Ishikawa (cell line): ENCODE measurements at regions not wholly inside any gene's neighbourhood (a gene's known extent, or its start where the extent isn't known, plus 50 kb on each side); places are given as distances from the start of the nearest gene placed in this dataset.

Experiments
- CEBPB ChIP-seq: IDR thresholded peaks from 2 replicates; pipeline ENCODE4 v1.6.1; 2012
- CREB1 ChIP-seq: IDR thresholded peaks from 2 replicates; pipeline ENCODE4 v1.6.1; 2012; ENCODE audit warnings: low read depth
- EGR1 ChIP-seq: IDR thresholded peaks from 2 replicates; pipeline ENCODE4 v1.6.1; 2012
- EP300 ChIP-seq: IDR thresholded peaks from 2 replicates; pipeline ENCODE4 v1.6.1; 2012; ENCODE audit warnings: borderline replicate concordance
- FOXM1 ChIP-seq: IDR thresholded peaks from 2 replicates; pipeline ENCODE4 v1.6.1; 2012; ENCODE audit warnings: low read depth, borderline replicate concordance
- MAX ChIP-seq: IDR thresholded peaks from 2 replicates; pipeline ENCODE4 v1.6.1; 2012
- NFIC ChIP-seq: IDR thresholded peaks from 2 replicates; pipeline ENCODE4 v1.6.1; 2012
- RAD21 ChIP-seq: IDR thresholded peaks from 2 replicates; pipeline ENCODE4 v1.6.1; 2012; ENCODE audit warnings: low read depth
- REST ChIP-seq: IDR thresholded peaks from 2 replicates; pipeline ENCODE4 v1.6.1; 2012; ENCODE audit warnings: low read depth, mild to moderate bottlenecking
- TAF1 ChIP-seq: IDR thresholded peaks from 2 replicates; pipeline ENCODE4 v1.6.1; 2012; ENCODE audit warnings: low read depth, mild to moderate bottlenecking
- TCF12 ChIP-seq: IDR thresholded peaks from 2 replicates; pipeline ENCODE4 v1.6.1; 2012; ENCODE audit warnings: low read depth
- TEAD4 ChIP-seq: IDR thresholded peaks from 2 replicates; pipeline ENCODE4 v1.6.1; 2012
- USF1 ChIP-seq: IDR thresholded peaks from 2 replicates; pipeline ENCODE4 v1.6.1; 2012
- YY1 ChIP-seq: IDR thresholded peaks from 2 replicates; pipeline ENCODE4 v1.6.1; 2012; ENCODE audit warnings: low read depth
- ZBTB7A ChIP-seq: IDR thresholded peaks from 2 replicates; pipeline ENCODE4 v1.6.1; 2012; ENCODE audit warnings: low read depth

GRCh38 chr18:46395795-46396194, 261.2 kb downstream of the LOXHD1 start:
- TF ChIP-seq TAF1 (no peak), USF1 (no peak), RAD21 (no peak), REST (no peak), EGR1 (no peak), TCF12 (no peak)

DNA sequence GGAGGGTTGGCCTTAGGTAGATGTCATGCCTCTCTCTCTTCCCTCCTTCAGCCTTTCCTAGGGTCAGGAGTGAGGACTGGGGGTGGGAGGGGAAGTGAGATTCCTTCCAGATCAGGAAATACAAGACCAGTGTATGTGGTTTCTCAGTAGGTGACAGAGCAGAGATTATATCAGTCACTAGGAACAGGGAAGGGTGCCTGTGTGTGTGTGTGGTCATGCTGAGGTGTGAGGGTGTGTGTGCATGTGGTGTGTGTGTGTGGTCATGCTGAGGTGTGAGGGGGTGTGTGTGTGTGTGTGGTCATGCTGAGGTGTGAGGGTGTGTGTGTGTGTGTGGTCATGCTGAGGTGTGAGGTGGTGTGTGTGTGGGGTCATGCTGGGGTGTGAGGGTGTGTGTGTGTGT, 259.8 kb downstream of the LOXHD1 start:
- TF ChIP-seq USF1 (no peak), RAD21 (no peak), TEAD4 (no peak), ZBTB7A (no peak), CREB1 (no peak), TCF12 (no peak), NFIC (no peak), TAF1 (no peak), EGR1 (no peak), EP300 (no peak), FOXM1 (no peak), MAX (no peak), REST (no peak), CEBPB (no peak), YY1 (no peak)

GRCh38 chr18:46398005-46398404, 259.0 kb downstream of the LOXHD1 start:
- TF ChIP-seq FOXM1 (no peak), MAX (no peak)

DNA sequence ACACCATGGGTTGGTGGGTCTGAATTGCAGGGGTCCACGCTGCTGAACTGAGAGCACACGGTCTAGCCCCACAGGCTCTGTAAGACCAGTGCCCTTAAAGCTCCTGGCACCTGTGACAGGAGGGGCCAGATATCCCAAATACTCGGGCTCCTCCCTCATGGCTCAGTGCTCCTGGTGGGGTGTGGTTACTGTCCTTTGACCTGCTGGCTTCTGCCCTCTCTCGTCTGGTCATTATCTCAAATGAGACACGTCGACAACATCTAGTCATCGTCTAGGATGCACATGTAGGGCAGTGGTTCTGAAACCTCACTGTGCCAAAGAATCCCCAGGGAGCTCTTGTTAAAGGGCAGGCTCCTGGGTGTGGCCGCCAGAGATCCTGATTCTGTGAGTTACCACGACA, 258.4 kb downstream of the LOXHD1 start:
- TF ChIP-seq EP300 (no peak), NFIC (no peak), ZBTB7A (no peak), REST (no peak), USF1 (no peak), FOXM1 (no peak), TEAD4 (no peak), TCF12 (no peak), CREB1 (no peak), MAX (no peak), YY1 (no peak), EGR1 (no peak)

DNA sequence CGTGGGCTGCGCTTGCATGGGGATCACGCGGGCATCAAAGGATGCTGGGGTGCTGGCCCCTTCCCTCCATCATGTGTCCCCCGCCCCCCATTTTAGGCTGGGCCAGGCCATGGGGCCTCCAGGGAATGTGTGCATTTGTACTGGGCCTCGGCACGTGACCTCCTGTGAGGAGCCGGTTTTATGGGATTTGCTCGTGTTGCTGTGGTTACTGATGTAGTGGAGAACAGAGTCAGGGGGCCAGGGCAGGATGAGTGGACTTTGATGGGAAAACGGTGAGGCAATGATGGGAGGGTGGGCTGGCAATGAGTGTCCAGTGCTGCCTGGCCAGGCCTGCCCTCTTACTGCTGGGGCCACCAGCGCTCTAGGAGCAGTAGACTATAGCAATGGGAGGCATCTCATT, 257.7 kb downstream of the LOXHD1 start:
- TF ChIP-seq CEBPB: no peak
- TF ChIP-seq EP300: no peak
- TF ChIP-seq YY1: no peak
- TF ChIP-seq TAF1: no peak
- no peak for TF ChIP-seq FOXM1
- no peak for TF ChIP-seq NFIC
- no peak for TF ChIP-seq CREB1
- TF ChIP-seq MAX: no peak
- no peak for TF ChIP-seq RAD21
- TF ChIP-seq TCF12: no peak
- TF ChIP-seq USF1: no peak
- no peak for TF ChIP-seq ZBTB7A
- no peak for TF ChIP-seq REST
- TF ChIP-seq EGR1: no peak
- no peak for TF ChIP-seq TEAD4
